SK-N-SH (cell line): ENCODE measurements at regions not wholly inside any gene's neighbourhood (a gene's known extent, or its start where the extent isn't known, plus 50 kb on each side); places are given as distances from the start of the nearest gene placed in this dataset.

ENCODE experiments used
- CTCF ChIA-PET: fragments of 300-600, 350-600 bp; formaldehyde crosslinking; extraction: SDS; loops from one replicate; lab custom pipeline; 2021; lab: Yijun Ruan, JAX
- POLR2A ChIA-PET: fragments of 350-600 bp; sonication (Branson Sonifier 250); formaldehyde crosslinking; extraction: SDS; loops from one replicate; lab custom pipeline; 2020; ENCODE audit warnings: antibody characterized with exemption, inconsistent platforms; lab: Yijun Ruan, JAX
- DNase-seq: peaks from one replicate; pipeline ENCODE4 v3.0.0; 2012
- H2AFZ ChIP-seq: fragments of 200-600 bp; sonication (generic); 2 replicates; pipeline ENCODE4 v1.8.1; 2016; ENCODE audit warnings: antibody characterized with exemption, mild to moderate bottlenecking, low read depth
- H3F3A ChIP-seq: fragments of 200-600 bp; sonication (generic); replicated peaks from 2 replicates; pipeline ENCODE3; 2016; ENCODE audit warnings: antibody characterized with exemption, mild to moderate bottlenecking; ENCODE audit not compliant: insufficient read depth
- H3K27ac ChIP-seq, 2 experiments: fragments of 200-500 bp in 1 of 2; fragments of 200-600 bp in 1 of 2; sonication (Bioruptor generic) in 1 of 2; sonication (generic), shearing (Covaris generic) in 1 of 2; 2 replicates each; pipeline versions ENCODE4 v1.5.1 to v1.6.1; 2014 to 2016; ENCODE audit warnings: low read depth in 2 of 2, inconsistent platforms in 1 of 2, low read length in 1 of 2, mild to moderate bottlenecking in 1 of 2, mixed read lengths in 1 of 2
- H3K27me3 ChIP-seq: fragments of 200-600 bp; sonication (generic), shearing (Covaris generic); 2 replicates; pipeline ENCODE4 v1.6.1; 2016; ENCODE audit warnings: mixed run types; ENCODE audit not compliant: insufficient read depth
- H3K36me3 ChIP-seq, 2 experiments: fragments of 200-500 bp in 1 of 2; fragments of 200-600 bp in 1 of 2; sonication (Bioruptor generic) in 1 of 2; sonication (generic) in 1 of 2; replicated peaks in 1 of 2; 2 replicates each; pipeline versions ENCODE3 to v1.5.1; 2014 to 2016; ENCODE audit warnings: low read length in 1 of 2, mild to moderate bottlenecking in 1 of 2; ENCODE audit not compliant: insufficient read depth in 2 of 2, control insufficient read depth in 1 of 2
- H3K4me1 ChIP-seq, 2 experiments: fragments of 200-500 bp in 1 of 2; fragments of 200-600 bp in 1 of 2; sonication (Bioruptor generic) in 1 of 2; sonication (generic), shearing (Covaris generic) in 1 of 2; 2 replicates each; pipeline versions ENCODE4 v1.5.1 to v1.6.1; 2014 to 2016; ENCODE audit warnings: low read depth in 1 of 2, low read length in 1 of 2, mixed run types in 1 of 2; ENCODE audit not compliant: insufficient read depth in 2 of 2, control insufficient read depth in 1 of 2
- H3K4me2 ChIP-seq: fragments of 200-600 bp; sonication (generic), shearing (Covaris generic); 2 replicates; pipeline ENCODE4 v1.6.1; 2017; ENCODE audit warnings: mixed run types
- H3K4me3 ChIP-seq, 2 experiments: fragments of 200-500 bp in 1 of 2; fragments of 200-600 bp in 1 of 2; sonication (Bioruptor generic) in 1 of 2; sonication (generic), shearing (Covaris generic) in 1 of 2; 2 replicates each; pipeline versions ENCODE4 v1.5.1 to v1.8.1; 2014 to 2016; ENCODE audit warnings: low read depth in 2 of 2, inconsistent platforms in 1 of 2, low read length in 1 of 2, mild to moderate bottlenecking in 1 of 2, mixed read lengths in 1 of 2, moderate library complexity in 1 of 2
- H3K79me2 ChIP-seq: fragments of 200-600 bp; sonication (generic); 2 replicates; pipeline ENCODE4 v1.8.1; 2017; ENCODE audit warnings: mild to moderate bottlenecking; ENCODE audit not compliant: insufficient read depth
- H3K9ac ChIP-seq: fragments of 200-600 bp; sonication (generic); 2 replicates; pipeline ENCODE4 v1.6.1; 2017; ENCODE audit warnings: mixed run types
- H3K9me2 ChIP-seq: fragments of 200-600 bp; sonication (generic); 2 replicates; pipeline ENCODE4 v1.6.1; 2017; ENCODE audit warnings: mixed run types
- H3K9me3 ChIP-seq: fragments of 200-600 bp; sonication (generic); 2 replicates; pipeline ENCODE4 v1.6.1; 2017; ENCODE audit warnings: mixed run types, mild to moderate bottlenecking, moderate library complexity
- H4K20me1 ChIP-seq: fragments of 200-600 bp; sonication (generic); 2 replicates; pipeline ENCODE4 v1.6.1; 2017; ENCODE audit warnings: mild to moderate bottlenecking, mixed run types; ENCODE audit not compliant: insufficient read depth
- CHD2 ChIP-seq: fragments of 150-350 bp; IDR thresholded peaks from 2 replicates; pipeline ENCODE4 v1.6.1; 2018; ENCODE audit warnings: low read length; ENCODE audit not compliant: partially characterized antibody
- ELF1 ChIP-seq: IDR thresholded peaks from 2 replicates; pipeline ENCODE4 v1.4.0; 2012
- EZH2phosphoT487 ChIP-seq: fragments of 200-600 bp; sonication (generic); IDR thresholded peaks from 2 replicates; pipeline ENCODE4 v1.6.1; 2017; ENCODE audit warnings: low read depth, mixed run types, mild to moderate bottlenecking, antibody characterized with exemption, moderate library complexity, borderline replicate concordance
- FOSL2 ChIP-seq: IDR thresholded peaks from 2 replicates; pipeline ENCODE4 v1.4.0; 2012; ENCODE audit warnings: low read depth, mild to moderate bottlenecking, moderate library complexity, borderline replicate concordance
- FOXJ3 ChIP-seq: sonication (generic); formaldehyde crosslinking; IDR thresholded peaks from 2 replicates; pipeline ENCODE4 v1.5.1; 2020; ENCODE audit warnings: mild to moderate bottlenecking, missing genetic modification reagents
- JUND ChIP-seq: IDR thresholded peaks from 2 replicates; pipeline ENCODE4 v1.4.0; 2012
- NFIC ChIP-seq: IDR thresholded peaks from 2 replicates; pipeline ENCODE4 v1.4.0; 2012; ENCODE audit warnings: borderline replicate concordance
- NRF1 ChIP-seq: IDR thresholded peaks from 2 replicates; pipeline ENCODE4 v1.6.1; 2012; ENCODE audit warnings: low read depth, mild to moderate bottlenecking, low read length
- RAD21 ChIP-seq: IDR thresholded peaks from 2 replicates; pipeline ENCODE4 v1.6.1; 2012; ENCODE audit warnings: mild to moderate bottlenecking, low read length
- RCOR1 ChIP-seq: fragments of 150-350 bp; IDR thresholded peaks from 2 replicates; pipeline ENCODE4 v1.6.1; 2017; ENCODE audit warnings: antibody characterized with exemption, low read length
- TAF1 ChIP-seq: IDR thresholded peaks from 2 replicates; pipeline ENCODE4 v1.6.1; 2012; ENCODE audit warnings: low read depth, mild to moderate bottlenecking, low read length, moderate library complexity, borderline replicate concordance
- TEAD4 ChIP-seq: IDR thresholded peaks from 2 replicates; pipeline ENCODE4 v1.4.0; 2012; ENCODE audit warnings: mild to moderate bottlenecking, borderline replicate concordance; ENCODE audit not compliant: insufficient read depth
- YY1 ChIP-seq: IDR thresholded peaks from 2 replicates; pipeline ENCODE4 v1.4.0; 2012; ENCODE audit warnings: low read depth, mild to moderate bottlenecking
- WGBS: methylation state at CpG from one replicate; pipeline ENCODE4 v1.1.6; 2017; ENCODE audit warnings: low lambda C conversion rate; 5-methylcytosine and 5-hydroxymethylcytosine counted together
- TF ChIP-seq, protein P1 (sequence below): IDR thresholded peaks from 2 replicates; pipeline ENCODE4 v1.4.0; 2012; ENCODE audit warnings: low read depth, borderline replicate concordance
- TF ChIP-seq, protein P2 (sequence below): fragments of 150-350 bp; IDR thresholded peaks from 2 replicates; pipeline ENCODE4 v1.6.1; 2017; ENCODE audit warnings: antibody characterized with exemption, low read length, low read depth, borderline replicate concordance
- TF ChIP-seq, protein P3 (sequence below): IDR thresholded peaks from 2 replicates; pipeline ENCODE4 v1.4.0; 2012; ENCODE audit warnings: low read depth
- TF ChIP-seq, protein P4 (sequence below): fragments of 150-350 bp; IDR thresholded peaks from 2 replicates; pipeline ENCODE4 v1.6.1; 2016; ENCODE audit warnings: mild to moderate bottlenecking, low read depth, low read length

DNA sequence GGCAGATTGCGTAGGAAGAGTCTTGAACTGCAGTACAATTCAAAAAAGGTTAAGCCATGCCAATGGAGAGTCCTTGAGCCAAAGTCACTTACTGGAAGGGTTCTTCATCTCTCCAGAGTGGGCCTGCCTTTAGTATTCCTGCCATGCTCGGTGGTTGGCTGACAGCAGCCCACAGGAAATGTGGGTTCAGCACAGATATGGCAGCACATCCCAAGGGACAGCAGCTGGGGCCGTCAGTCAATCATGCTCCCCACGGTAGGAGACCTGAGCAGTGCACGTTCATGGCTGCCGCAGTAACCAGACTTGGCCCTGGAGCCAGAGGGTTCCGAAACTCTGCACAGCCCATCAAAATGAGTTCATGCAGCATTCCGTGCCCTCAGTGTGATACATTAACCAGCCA is 63.6 kb upstream of the SIRPA start (continued):
- TF ChIP-seq FOSL2 = no peak
- no peak for TF ChIP-seq RCOR1
- no peak for TF ChIP-seq RAD21

DNA sequence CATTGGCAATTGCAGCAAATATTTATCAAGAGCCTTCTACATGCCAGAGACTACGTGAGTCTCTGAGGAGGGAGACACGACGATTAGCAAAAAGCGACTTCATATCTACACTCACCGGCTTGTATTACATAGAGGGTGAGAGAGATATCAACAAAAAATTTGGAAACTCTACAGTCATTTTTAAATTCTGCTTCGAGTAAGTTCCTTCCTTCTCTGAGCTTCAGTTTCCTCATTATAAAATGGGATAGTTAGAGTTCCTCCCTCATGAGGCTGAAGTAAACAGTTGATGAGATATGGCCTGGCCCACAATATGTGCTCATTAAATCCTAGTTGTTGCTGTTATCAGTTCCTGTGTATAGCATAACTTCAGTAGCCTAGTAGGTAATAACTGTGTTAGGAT is 64.1 kb upstream of the SIRPA start:
- Histone ChIP-seq H3K9me3 (no peaks in the 10 kb centered on the region), H3K27ac (no peak overlapping the region)
- CTCF ChIA-PET = interaction anchor here (0.9 to 2.2 kb wide), 2 partner anchors 9 to 29 kb away, joined by 3 to 7 read pairs; no protein-coding TSS in a partner anchor

DNA sequence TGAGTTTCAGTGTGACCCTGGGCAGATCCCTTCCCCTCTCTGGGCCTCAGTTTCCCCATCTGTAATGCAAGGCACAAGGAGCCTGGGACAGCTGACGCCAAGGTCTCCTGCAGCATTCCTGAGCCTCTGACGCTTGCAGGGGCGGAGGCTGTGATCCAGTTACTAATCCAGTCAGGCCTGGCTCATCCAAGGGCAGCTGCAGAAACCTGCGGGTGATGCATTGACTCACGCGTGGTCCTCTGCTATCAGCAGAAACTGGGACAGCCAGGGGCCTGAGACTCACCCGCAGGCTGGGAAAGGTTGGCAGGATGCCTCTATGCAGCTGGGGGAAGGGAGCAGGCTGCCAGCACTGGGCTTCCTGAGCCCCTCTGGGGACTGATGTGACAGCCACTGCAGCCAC is 65.0 kb upstream of the SIRPA start:
- H3K27ac ChIP-seq = peak overlapping the region in 1 of 2 experiments; percentile 18; a peak in 1 of 4 replicates
- no peaks in the 10 kb centered on the region for H3K79me2 ChIP-seq
- peak; percentile 61 for DNase-seq
- CTCF ChIA-PET = interaction anchor here (0.9 to 2.2 kb wide), 2 partner anchors 8 to 28 kb away, joined by 3 to 7 read pairs; no protein-coding TSS in a partner anchor
- WGBS = 0% methylated on average over 7 of the region's 7 CpGs
- no peaks in the 10 kb centered on the region for H3K27me3 ChIP-seq
- POLR2A ChIA-PET = interaction anchor here (1.2 kb wide), 1 partner anchor 13 kb away, joined by 3 read pairs; no protein-coding TSS in a partner anchor
- no peaks in the 10 kb centered on the region for H3K9me3 ChIP-seq
- no peak overlapping the region; the same call in 1 of the 2 replicates for H3K4me2 ChIP-seq
- no peak overlapping the region for H3K9ac ChIP-seq
- no peaks in the 10 kb centered on the region for H4K20me1 ChIP-seq
- H2AFZ ChIP-seq = no peak overlapping the region
- H3K9me2 ChIP-seq = no peaks in the 10 kb centered on the region
- H3K4me3 ChIP-seq = no peak overlapping the region
- peaks cover 8 to 12% of the 10 kb centered on the region in 2 experiments; a peak in 2 of 4 replicates for H3K4me1 ChIP-seq
- H3F3A ChIP-seq = peaks cover 8% of the 10 kb centered on the region
- H3K36me3 ChIP-seq = no peaks in the 10 kb centered on the region
- TF ChIP-seq YY1 = no peak
- TF ChIP-seq NRF1 = no peak
- TF ChIP-seq FOSL2 = peak; percentile 81
- TF ChIP-seq, protein P1, sequence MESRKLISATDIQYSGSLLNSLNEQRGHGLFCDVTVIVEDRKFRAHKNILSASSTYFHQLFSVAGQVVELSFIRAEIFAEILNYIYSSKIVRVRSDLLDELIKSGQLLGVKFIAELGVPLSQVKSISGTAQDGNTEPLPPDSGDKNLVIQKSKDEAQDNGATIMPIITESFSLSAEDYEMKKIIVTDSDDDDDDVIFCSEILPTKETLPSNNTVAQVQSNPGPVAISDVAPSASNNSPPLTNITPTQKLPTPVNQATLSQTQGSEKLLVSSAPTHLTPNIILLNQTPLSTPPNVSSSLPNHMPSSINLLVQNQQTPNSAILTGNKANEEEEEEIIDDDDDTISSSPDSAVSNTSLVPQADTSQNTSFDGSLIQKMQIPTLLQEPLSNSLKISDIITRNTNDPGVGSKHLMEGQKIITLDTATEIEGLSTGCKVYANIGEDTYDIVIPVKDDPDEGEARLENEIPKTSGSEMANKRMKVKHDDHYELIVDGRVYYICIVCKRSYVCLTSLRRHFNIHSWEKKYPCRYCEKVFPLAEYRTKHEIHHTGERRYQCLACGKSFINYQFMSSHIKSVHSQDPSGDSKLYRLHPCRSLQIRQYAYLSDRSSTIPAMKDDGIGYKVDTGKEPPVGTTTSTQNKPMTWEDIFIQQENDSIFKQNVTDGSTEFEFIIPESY = 0 out of 2 replicates have a peak, but pooled peaks have one; percentile 21
- TF ChIP-seq EZH2phosphoT487 = no peak
- TF ChIP-seq CHD2 = peak; percentile 50
- TF ChIP-seq FOXJ3 (CRISPR knock-in tag) = no peak
- no peak for TF ChIP-seq ELF1
- TF ChIP-seq, protein P2, sequence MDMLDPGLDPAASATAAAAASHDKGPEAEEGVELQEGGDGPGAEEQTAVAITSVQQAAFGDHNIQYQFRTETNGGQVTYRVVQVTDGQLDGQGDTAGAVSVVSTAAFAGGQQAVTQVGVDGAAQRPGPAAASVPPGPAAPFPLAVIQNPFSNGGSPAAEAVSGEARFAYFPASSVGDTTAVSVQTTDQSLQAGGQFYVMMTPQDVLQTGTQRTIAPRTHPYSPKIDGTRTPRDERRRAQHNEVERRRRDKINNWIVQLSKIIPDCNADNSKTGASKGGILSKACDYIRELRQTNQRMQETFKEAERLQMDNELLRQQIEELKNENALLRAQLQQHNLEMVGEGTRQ = no peak
- TF ChIP-seq, protein P3, sequence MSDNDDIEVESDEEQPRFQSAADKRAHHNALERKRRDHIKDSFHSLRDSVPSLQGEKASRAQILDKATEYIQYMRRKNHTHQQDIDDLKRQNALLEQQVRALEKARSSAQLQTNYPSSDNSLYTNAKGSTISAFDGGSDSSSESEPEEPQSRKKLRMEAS = peak; percentile 72
- peak; percentile 81 for TF ChIP-seq NFIC

More for the DNA sequence above, 64.1 kb upstream of the SIRPA start:
- DNase-seq = no peak
- no peak overlapping the region for H3K4me3 ChIP-seq
- TF ChIP-seq JUND (no peak), RAD21 (no peak), TAF1 (no peak), FOSL2 (no peak), NRF1 (no peak), NFIC (no peak), TEAD4 (no peak)
- TF ChIP-seq, protein P4, sequence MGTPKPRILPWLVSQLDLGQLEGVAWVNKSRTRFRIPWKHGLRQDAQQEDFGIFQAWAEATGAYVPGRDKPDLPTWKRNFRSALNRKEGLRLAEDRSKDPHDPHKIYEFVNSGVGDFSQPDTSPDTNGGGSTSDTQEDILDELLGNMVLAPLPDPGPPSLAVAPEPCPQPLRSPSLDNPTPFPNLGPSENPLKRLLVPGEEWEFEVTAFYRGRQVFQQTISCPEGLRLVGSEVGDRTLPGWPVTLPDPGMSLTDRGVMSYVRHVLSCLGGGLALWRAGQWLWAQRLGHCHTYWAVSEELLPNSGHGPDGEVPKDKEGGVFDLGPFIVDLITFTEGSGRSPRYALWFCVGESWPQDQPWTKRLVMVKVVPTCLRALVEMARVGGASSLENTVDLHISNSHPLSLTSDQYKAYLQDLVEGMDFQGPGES = no peak
- TF ChIP-seq, protein P1 = no peak
- TF ChIP-seq, all 33 proteins: peak for 0
- Histone ChIP-seq H3K27me3 (no peaks in the 10 kb centered on the region), H4K20me1 (no peaks in the 10 kb centered on the region), H2AFZ (no peak overlapping the region), H3K9ac (no peak overlapping the region), H3F3A (peaks cover 7% of the 10 kb centered on the region), H3K4me2 (no peak overlapping the region; the same call in 1 of the 2 replicates), H3K79me2 (no peaks in the 10 kb centered on the region), H3K36me3 (no peaks in the 10 kb centered on the region), H3K9me2 (no peaks in the 10 kb centered on the region), H3K4me1 (peaks cover 8 to 12% of the 10 kb centered on the region in 2 experiments; a peak in 2 of 4 replicates)
- 94% methylated on average over 6 of the region's 6 CpGs for WGBS
- POLR2A ChIA-PET = interaction anchor here (1.2 kb wide), 1 partner anchor 14 kb away, joined by 3 read pairs; no protein-coding TSS in a partner anchor
